ENCODE measurements at regions not wholly inside any gene's neighbourhood (a gene's known extent, or its start where the extent isn't known, plus 50 kb on each side); places are given as distances from the start of the nearest gene placed in this dataset.

- H3K9me3 ChIP-seq (ENCODE audit: control insufficient read depth, low read length), result no peaks in the 10 kb centered on the region
- DNase-seq, result no peak
- H3K27me3 ChIP-seq (ENCODE audit: control insufficient read depth in 1 of 2, insufficient read depth in 2 of 2, low read length in 1 of 2), result no peaks in the 10 kb centered on the region
- H3K4me1 ChIP-seq (ENCODE audit: control insufficient read depth in 1 of 2, insufficient read depth in 2 of 2, low read length in 2 of 2), result peaks cover 0 to under 1% of the 10 kb centered on the region in 2 donors
- no peak overlapping the region for H3K4me3 ChIP-seq (ENCODE audit: low read length in 2 of 2)
- no peaks in the 10 kb centered on the region for H3K36me3 ChIP-seq (ENCODE audit: control insufficient read depth in 1 of 2, insufficient read depth in 2 of 2, low read length in 1 of 2)
- ATAC-seq (ENCODE audit: low FRiP score), result no peak
- intact Hi-C loops (cut with DNase I), result no loop called here
- 60 to 62% methylated on average over 5 of the region's 5 CpGs for WGBS, 2 donors
- no peak overlapping the region for H3K27ac ChIP-seq (ENCODE audit: low read depth in 1 of 2, low read length in 2 of 2)
Observed at GRCh38 chr6:128827675-128828464, 55.1 kb upstream of the LAMA2 start.

GRCh38 chr6:128826606-128827005 lies 56.3 kb upstream of the LAMA2 start:
- Histone ChIP-seq H3K9me3 (ENCODE audit: control insufficient read depth, low read length) (no peaks in the 10 kb centered on the region), H3K4me3 (ENCODE audit: low read length in 2 of 2) (no peak overlapping the region), H3K4me1 (ENCODE audit: control insufficient read depth in 1 of 2, insufficient read depth in 2 of 2, low read length in 2 of 2) (peaks cover 0 to 2% of the 10 kb centered on the region in 2 donors), H3K27me3 (ENCODE audit: control insufficient read depth in 1 of 2, insufficient read depth in 2 of 2, low read length in 1 of 2) (no peaks in the 10 kb centered on the region), H3K36me3 (ENCODE audit: control insufficient read depth in 1 of 2, insufficient read depth in 2 of 2, low read length in 1 of 2) (no peaks in the 10 kb centered on the region), H3K27ac (ENCODE audit: low read depth in 1 of 2, low read length in 2 of 2) (no peak overlapping the region)
- no peak for DNase-seq
- WGBS, 2 donors, result 70 to 79% methylated on average over 3 of the region's 3 CpGs
- ATAC-seq (ENCODE audit: low FRiP score), result no peak
- intact Hi-C loops (cut with DNase I), result no loop called here

GRCh38 chr6:128822271-128822670 lies 60.7 kb upstream of the LAMA2 start:
- H3K4me3 ChIP-seq (ENCODE audit: low read length in 2 of 2), result no peak overlapping the region
- ATAC-seq (ENCODE audit: low FRiP score), result no peak
- no peaks in the 10 kb centered on the region for H3K36me3 ChIP-seq (ENCODE audit: control insufficient read depth in 1 of 2, insufficient read depth in 2 of 2, low read length in 1 of 2)
- H3K27ac ChIP-seq (ENCODE audit: low read depth in 1 of 2, low read length in 2 of 2), result no peak overlapping the region
- H3K9me3 ChIP-seq (ENCODE audit: control insufficient read depth, low read length), result no peaks in the 10 kb centered on the region
- DNase-seq, result peak in 1 of 2 donors; percentile 44
- H3K4me1 ChIP-seq (ENCODE audit: control insufficient read depth in 1 of 2, insufficient read depth in 2 of 2, low read length in 2 of 2), result peaks cover 0 to 2% of the 10 kb centered on the region in 2 donors
- no peaks in the 10 kb centered on the region for H3K27me3 ChIP-seq (ENCODE audit: control insufficient read depth in 1 of 2, insufficient read depth in 2 of 2, low read length in 1 of 2)
- whole genome bisulfite sequencing, 2 donors, result 42 to 52% methylated on average over 3 of the region's 3 CpGs
- intact Hi-C loops (cut with DNase I), result no loop called here

GRCh38 chr6:128821116-128821515 lies 61.8 kb upstream of the LAMA2 start:
- DNase-seq (no peak), ATAC-seq (ENCODE audit: low FRiP score) (no peak)
- 81 to 83% methylated on average over 2 of the region's 2 CpGs for WGBS, 2 donors

GRCh38 chr6:128808856-128809255 lies 74.1 kb upstream of the LAMA2 start:
- no peak overlapping the region for H3K4me3 ChIP-seq (ENCODE audit: low read length in 2 of 2)
- H3K27me3 ChIP-seq (ENCODE audit: control insufficient read depth in 1 of 2, insufficient read depth in 2 of 2, low read length in 1 of 2), result no peaks in the 10 kb centered on the region
- ATAC-seq (ENCODE audit: low FRiP score) (no peak), DNase-seq (no peak)
- H3K9me3 ChIP-seq (ENCODE audit: control insufficient read depth, low read length), result no peaks in the 10 kb centered on the region
- intact Hi-C loops (cut with DNase I), result loop anchor here in 1 of 2 donors (10.0 kb wide), 1 partner anchor 446 kb away; no protein-coding TSS in a partner anchor
- no peaks in the 10 kb centered on the region for H3K4me1 ChIP-seq (ENCODE audit: control insufficient read depth in 1 of 2, insufficient read depth in 2 of 2, low read length in 2 of 2)
- H3K36me3 ChIP-seq (ENCODE audit: control insufficient read depth in 1 of 2, insufficient read depth in 2 of 2, low read length in 1 of 2), result no peaks in the 10 kb centered on the region
- H3K27ac ChIP-seq (ENCODE audit: low read depth in 1 of 2, low read length in 2 of 2), result no peak overlapping the region

More at GRCh38 chr6:128821116-128821515, 61.8 kb upstream of the LAMA2 start:
- intact Hi-C loops (cut with DNase I), result no loop called here
- Histone ChIP-seq H3K4me3 (ENCODE audit: low read length in 2 of 2) (no peak overlapping the region), H3K27ac (ENCODE audit: low read depth in 1 of 2, low read length in 2 of 2) (no peak overlapping the region), H3K4me1 (ENCODE audit: control insufficient read depth in 1 of 2, insufficient read depth in 2 of 2, low read length in 2 of 2) (peaks cover 0 to 2% of the 10 kb centered on the region in 2 donors), H3K9me3 (ENCODE audit: control insufficient read depth, low read length) (no peaks in the 10 kb centered on the region), H3K36me3 (ENCODE audit: control insufficient read depth in 1 of 2, insufficient read depth in 2 of 2, low read length in 1 of 2) (no peaks in the 10 kb centered on the region), H3K27me3 (ENCODE audit: control insufficient read depth in 1 of 2, insufficient read depth in 2 of 2, low read length in 1 of 2) (no peaks in the 10 kb centered on the region)

GRCh38 chr6:128807577-128807976 lies 75.4 kb upstream of the LAMA2 start:
- Histone ChIP-seq H3K4me1 (ENCODE audit: control insufficient read depth in 1 of 2, insufficient read depth in 2 of 2, low read length in 2 of 2) (no peaks in the 10 kb centered on the region), H3K9me3 (ENCODE audit: control insufficient read depth, low read length) (no peaks in the 10 kb centered on the region), H3K4me3 (ENCODE audit: low read length in 2 of 2) (no peak overlapping the region), H3K36me3 (ENCODE audit: control insufficient read depth in 1 of 2, insufficient read depth in 2 of 2, low read length in 1 of 2) (no peaks in the 10 kb centered on the region), H3K27ac (ENCODE audit: low read depth in 1 of 2, low read length in 2 of 2) (no peak overlapping the region), H3K27me3 (ENCODE audit: control insufficient read depth in 1 of 2, insufficient read depth in 2 of 2, low read length in 1 of 2) (no peaks in the 10 kb centered on the region)
- WGBS, 2 donors, result 1 to 5% methylated on average over 2 of the region's 2 CpGs
- ATAC-seq (ENCODE audit: low FRiP score), result no peak
- no peak for DNase-seq
- intact Hi-C loops (cut with DNase I), result loop anchor here in 1 of 2 donors (10.0 kb wide), 1 partner anchor 447 kb away; no protein-coding TSS in a partner anchor

- intact Hi-C loops (cut with DNase I), result loop anchor here in 1 of 2 donors (10.0 kb wide), 1 partner anchor 449 kb away; no protein-coding TSS in a partner anchor
- no peak overlapping the region for H3K4me3 ChIP-seq (ENCODE audit: low read length in 2 of 2)
- 75 to 79% methylated on average over 3 of the region's 3 CpGs for WGBS, 2 donors
- no peaks in the 10 kb centered on the region for H3K27me3 ChIP-seq (ENCODE audit: control insufficient read depth in 1 of 2, insufficient read depth in 2 of 2, low read length in 1 of 2)
- H3K9me3 ChIP-seq (ENCODE audit: control insufficient read depth, low read length), result no peaks in the 10 kb centered on the region
- no peak for DNase-seq
- H3K36me3 ChIP-seq (ENCODE audit: control insufficient read depth in 1 of 2, insufficient read depth in 2 of 2, low read length in 1 of 2), result no peaks in the 10 kb centered on the region
- no peak for ATAC-seq (ENCODE audit: low FRiP score)
- H3K27ac ChIP-seq (ENCODE audit: low read depth in 1 of 2, low read length in 2 of 2), result no peak overlapping the region
- no peaks in the 10 kb centered on the region for H3K4me1 ChIP-seq (ENCODE audit: control insufficient read depth in 1 of 2, insufficient read depth in 2 of 2, low read length in 2 of 2)
Observed at GRCh38 chr6:128806261-128806660, 76.7 kb upstream of the LAMA2 start.

- intact Hi-C loops (cut with DNase I), result loop anchor here in 1 of 2 donors (10.0 kb wide), 1 partner anchor 451 kb away; no protein-coding TSS in a partner anchor
- DNase-seq, result no peak
- Histone ChIP-seq H3K4me1 (ENCODE audit: control insufficient read depth in 1 of 2, insufficient read depth in 2 of 2, low read length in 2 of 2) (no peaks in the 10 kb centered on the region), H3K36me3 (ENCODE audit: control insufficient read depth in 1 of 2, insufficient read depth in 2 of 2, low read length in 1 of 2) (no peaks in the 10 kb centered on the region), H3K27me3 (ENCODE audit: control insufficient read depth in 1 of 2, insufficient read depth in 2 of 2, low read length in 1 of 2) (no peaks in the 10 kb centered on the region), H3K9me3 (ENCODE audit: control insufficient read depth, low read length) (no peaks in the 10 kb centered on the region), H3K4me3 (ENCODE audit: low read length in 2 of 2) (no peak overlapping the region), H3K27ac (ENCODE audit: low read depth in 1 of 2, low read length in 2 of 2) (no peak overlapping the region)
- ATAC-seq (ENCODE audit: low FRiP score), result no peak
- WGBS, 2 donors, result 52% methylated on average over 3 of the region's 3 CpGs
Observed at GRCh38 chr6:128803911-128804310, 79.0 kb upstream of the LAMA2 start.

- no peak overlapping the region for H3K27ac ChIP-seq (ENCODE audit: low read depth in 1 of 2, low read length in 2 of 2)
- H3K4me3 ChIP-seq (ENCODE audit: low read length in 2 of 2), result no peak overlapping the region
- H3K4me1 ChIP-seq (ENCODE audit: control insufficient read depth in 1 of 2, insufficient read depth in 2 of 2, low read length in 2 of 2), result no peaks in the 10 kb centered on the region
- intact Hi-C loops (cut with DNase I), result loop anchor here in 1 of 2 donors (10.0 kb wide), 1 partner anchor 453 kb away; no protein-coding TSS in a partner anchor
- no peak for DNase-seq
- no peaks in the 10 kb centered on the region for H3K9me3 ChIP-seq (ENCODE audit: control insufficient read depth, low read length)
- H3K36me3 ChIP-seq (ENCODE audit: control insufficient read depth in 1 of 2, insufficient read depth in 2 of 2, low read length in 1 of 2), result no peaks in the 10 kb centered on the region
- H3K27me3 ChIP-seq (ENCODE audit: control insufficient read depth in 1 of 2, insufficient read depth in 2 of 2, low read length in 1 of 2), result no peaks in the 10 kb centered on the region
- no peak for ATAC-seq (ENCODE audit: low FRiP score)
Observed at GRCh38 chr6:128801621-128802020, 81.3 kb upstream of the LAMA2 start.

All from aorta (tissue), 5 donors.